Dermis microvascular lymphatic vessel endothelial cell (primary cell): ENCODE measurements at regions not wholly inside any gene's neighbourhood (a gene's known extent, or its start where the extent isn't known, plus 50 kb on each side); places are given as distances from the start of the nearest gene placed in this dataset.

Source experiments
- DNase-seq, 2 donors: peaks; one replicate each; pipeline versions ENCODE4 v3.0.0 to v3.0.0-alpha.2; 2010; ENCODE audit warnings: low read depth in 2 of 2

- no peak for DNase-seq
Observed at GRCh38 chr5:116361979-116362577, 212.5 kb downstream of the SEMA6A start.

DNA sequence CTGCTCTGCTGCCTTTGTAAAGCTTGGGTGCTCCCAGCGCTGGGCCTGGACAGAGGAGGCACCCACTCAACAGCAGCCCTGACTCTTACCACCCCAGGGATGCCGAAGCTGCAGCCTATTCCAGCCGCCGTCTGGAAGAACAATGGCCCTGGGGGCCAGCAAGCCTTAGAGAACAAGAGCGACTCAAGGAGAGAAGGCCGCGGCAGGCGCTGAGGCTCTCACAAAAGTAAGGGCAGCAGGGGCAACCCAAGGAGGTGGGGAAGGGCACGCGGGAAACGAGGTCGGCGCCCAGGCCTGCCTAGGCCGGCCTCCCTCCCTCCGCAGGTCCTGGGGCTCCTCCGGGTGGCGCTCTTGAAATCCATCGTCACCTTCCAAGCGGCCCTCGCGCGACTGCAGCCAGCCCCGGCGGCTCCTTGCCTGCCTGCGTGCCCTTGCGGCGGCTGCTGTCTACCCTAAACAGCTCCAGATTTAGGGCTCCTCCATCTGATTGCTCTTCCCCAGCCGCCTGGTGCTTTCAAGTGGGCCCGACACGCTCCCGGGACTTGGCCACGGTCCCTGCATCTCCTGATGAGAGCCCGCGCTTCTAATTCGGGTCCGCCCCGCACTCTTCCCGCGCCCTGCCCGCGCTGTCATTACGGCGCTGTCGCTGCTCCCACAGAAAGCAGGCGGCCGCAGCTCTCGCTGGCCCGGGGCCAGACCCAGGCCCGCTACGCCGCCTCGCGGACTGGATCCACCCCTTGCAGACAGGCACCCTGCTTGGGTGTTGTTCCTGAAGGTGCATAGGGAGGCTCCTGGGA is 213.3 kb downstream of the SEMA6A start:
- DNase-seq = no peak

DNA sequence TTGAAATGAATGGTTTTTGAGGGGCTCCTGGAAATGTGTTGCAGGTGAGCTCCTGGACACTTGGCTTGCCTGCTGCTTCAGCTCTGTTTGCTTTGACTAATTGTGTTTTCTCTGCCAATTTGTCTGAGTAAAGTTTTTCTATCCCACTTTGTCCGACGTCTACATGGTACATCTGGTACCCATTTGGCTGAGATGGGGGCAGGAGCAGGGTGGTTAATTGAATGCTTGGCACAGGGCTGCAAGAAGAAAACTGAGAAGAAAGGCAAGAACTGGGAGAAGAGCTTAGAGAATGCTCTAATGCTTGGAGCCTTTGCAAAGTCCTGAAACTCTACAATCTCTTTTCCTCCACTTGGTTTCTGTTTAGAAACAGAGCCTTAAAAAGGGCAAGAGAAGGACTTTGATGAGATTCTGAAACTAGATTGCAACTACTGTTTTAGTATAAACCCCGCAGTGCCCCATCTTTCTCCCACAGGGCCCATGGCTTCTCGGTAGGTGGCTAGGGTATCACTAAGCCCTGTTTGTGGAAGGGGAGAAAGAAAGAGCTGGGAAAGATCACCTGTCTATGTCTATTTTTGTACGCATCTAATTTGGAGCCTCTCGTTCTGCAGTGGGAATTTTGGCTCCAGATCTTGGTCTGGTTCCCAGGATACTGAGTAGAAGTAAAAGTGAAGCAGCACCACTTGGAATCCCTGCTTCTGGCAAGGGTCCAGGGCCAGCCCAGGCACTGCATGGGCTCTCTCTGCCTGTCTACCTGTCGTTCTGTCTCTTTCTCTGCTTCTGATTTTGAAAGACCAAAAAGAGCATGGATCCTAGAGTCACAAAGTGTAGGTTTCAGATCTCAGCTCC is 214.4 kb downstream of the SEMA6A start:
- DNase-seq = no peak

GRCh38 chr5:116359592-116359991 is 215.0 kb downstream of the SEMA6A start:
- peak in 1 of 2 donors; percentile 39 for DNase-seq

DNA sequence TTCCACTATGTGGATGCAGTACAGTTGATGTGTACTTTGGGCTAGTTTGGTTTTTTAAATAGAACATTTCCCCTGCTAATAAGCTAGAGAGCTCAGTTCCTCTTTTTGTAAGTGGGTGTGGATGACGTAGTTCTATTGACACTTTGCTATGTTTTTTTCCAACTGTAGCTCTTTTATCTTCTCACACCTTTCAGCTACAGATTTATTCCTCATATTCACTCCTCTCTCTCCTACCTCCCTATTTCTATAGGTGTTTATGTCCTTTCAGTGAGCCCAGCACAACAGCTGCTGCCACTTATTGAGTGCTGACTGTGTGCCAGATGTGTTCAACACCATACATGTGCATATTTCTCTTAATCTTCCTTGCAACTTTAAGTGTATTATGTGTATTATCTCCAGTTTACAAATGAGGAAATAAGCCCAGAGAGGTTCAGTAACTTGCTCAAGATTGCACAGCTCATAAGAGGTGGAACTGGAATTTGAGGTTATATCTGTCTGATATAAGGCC is 215.7 kb downstream of the SEMA6A start:
- DNase-seq = no peak

GRCh38 chr5:116358015-116358523 is 216.6 kb downstream of the SEMA6A start:
- no peak for DNase-seq

DNA sequence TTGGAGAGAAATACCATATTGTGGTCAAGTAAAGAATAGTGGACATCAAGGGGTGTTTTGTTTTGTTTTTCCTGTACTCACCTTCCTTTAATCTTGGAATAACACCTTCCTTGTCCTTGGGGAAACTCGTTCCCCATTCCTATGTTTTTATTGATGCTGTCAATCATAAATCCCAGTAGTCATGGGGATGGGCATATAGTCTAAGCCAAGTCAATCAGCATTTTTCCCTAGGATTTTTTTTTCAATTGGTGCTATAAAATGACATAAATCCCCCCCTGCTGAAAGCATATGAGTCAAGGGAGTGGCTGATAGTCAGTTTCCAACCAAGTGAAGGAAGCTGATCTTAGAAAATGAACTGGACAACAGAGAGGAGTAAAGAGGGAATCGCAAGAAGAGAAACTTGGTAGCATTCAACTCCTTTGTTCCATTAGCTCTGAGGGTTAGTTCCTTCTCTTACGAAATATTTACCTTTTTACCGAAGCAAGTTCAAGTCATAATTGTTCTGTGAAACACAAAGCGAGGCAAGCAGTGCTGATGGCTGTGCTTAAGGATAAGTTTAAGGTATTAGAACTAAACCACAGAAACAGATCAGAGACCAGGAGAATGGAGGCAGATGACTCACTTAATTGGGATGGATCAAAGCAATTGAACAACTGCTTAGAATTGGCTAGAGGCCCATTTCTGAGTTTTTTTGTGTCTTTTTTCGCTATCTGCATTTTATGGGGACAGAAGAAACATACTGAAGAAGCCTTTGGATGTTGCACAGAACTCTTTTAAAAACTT is 218.6 kb downstream of the SEMA6A start:
- no peak for DNase-seq

- DNase-seq = no peak
Observed at GRCh38 chr5:116354699-116355098, 219.9 kb downstream of the SEMA6A start.

GRCh38 chr5:116347657-116348056 is 227.0 kb downstream of the SEMA6A start:
- no peak for DNase-seq

GRCh38 chr5:116343961-116344360 is 230.7 kb downstream of the SEMA6A start:
- DNase-seq = no peak
